Activated CD8-positive, alpha-beta memory T cell treated with anti-CD3 and anti-CD28 coated beads for 36 hours (primary cell): ENCODE measurements at regions not wholly inside any gene's neighbourhood (a gene's known extent, or its start where the extent isn't known, plus 50 kb on each side); places are given as distances from the start of the nearest gene placed in this dataset.

Experiments
- CTCF ChIA-PET: fragments of 350-600 bp; sonication (Branson Sonifier 250); formaldehyde crosslinking; loops from one replicate; lab custom pipeline; 2021; ENCODE audit warnings: antibody characterized with exemption; lab: Charles Lee
- POLR2A ChIA-PET: fragments of 350-600 bp; sonication (Branson Sonifier 250); formaldehyde crosslinking; loops from one replicate; lab custom pipeline; 2021; ENCODE audit warnings: antibody characterized with exemption; lab: Charles Lee

GRCh38 chr9:20030221-20030620, 241.4 kb upstream of the SLC24A2 start:
- CTCF ChIA-PET = no interaction called here
- POLR2A ChIA-PET = no interaction called here

GRCh38 chr9:20028849-20029231, 240.0 kb upstream of the SLC24A2 start:
- POLR2A ChIA-PET = no interaction called here

GRCh38 chr9:20028192-20028848, 239.5 kb upstream of the SLC24A2 start:
- ChIA-PET CTCF (no interaction called here), POLR2A (no interaction called here)

More at GRCh38 chr9:20028849-20029231, 240.0 kb upstream of the SLC24A2 start:
- CTCF ChIA-PET = no interaction called here

GRCh38 chr9:20023961-20024571, 235.2 kb upstream of the SLC24A2 start:
- POLR2A ChIA-PET = no interaction called here
- CTCF ChIA-PET = interaction anchor here (1.1 kb wide), 1 partner anchor 12 kb away, joined by 3 read pairs; no protein-coding TSS in a partner anchor

- POLR2A ChIA-PET = no interaction called here
- CTCF ChIA-PET = interaction anchor here (1.1 kb wide), 1 partner anchor 13 kb away, joined by 3 read pairs; no protein-coding TSS in a partner anchor
Measured at GRCh38 chr9:20023210-20023905, 234.5 kb upstream of the SLC24A2 start.

GRCh38 chr9:20022410-20022809, 233.6 kb upstream of the SLC24A2 start:
- ChIA-PET CTCF (no interaction called here), POLR2A (no interaction called here)

GRCh38 chr9:20016611-20017010, 227.8 kb upstream of the SLC24A2 start:
- POLR2A ChIA-PET = no interaction called here
- CTCF ChIA-PET = interaction anchor here (1.0 kb wide), 1 partner anchor 17 kb away, joined by 3 read pairs; no protein-coding TSS in a partner anchor

- ChIA-PET CTCF (interaction anchor here (1.0 kb wide), 1 partner anchor 16 kb away, joined by 3 read pairs; no protein-coding TSS in a partner anchor), POLR2A (no interaction called here)
Measured at GRCh38 chr9:20015427-20015931, 226.6 kb upstream of the SLC24A2 start.

GRCh38 chr9:20014168-20014567, 225.3 kb upstream of the SLC24A2 start:
- ChIA-PET POLR2A (no interaction called here), CTCF (no interaction called here)

- ChIA-PET CTCF (no interaction called here), POLR2A (no interaction called here)
Measured at GRCh38 chr9:20012232-20012631, 223.4 kb upstream of the SLC24A2 start.

GRCh38 chr9:20009606-20010005, 220.8 kb upstream of the SLC24A2 start:
- ChIA-PET POLR2A (no interaction called here), CTCF (interaction anchor here (0.7 kb wide), 1 partner anchor 11 kb away, joined by 4 read pairs; no protein-coding TSS in a partner anchor)

- CTCF ChIA-PET = no interaction called here
- POLR2A ChIA-PET = no interaction called here
Measured at GRCh38 chr9:20002011-20002410, 213.2 kb upstream of the SLC24A2 start.

- ChIA-PET CTCF (no interaction called here), POLR2A (no interaction called here)
Measured at GRCh38 chr9:20001058-20001457, 212.2 kb upstream of the SLC24A2 start.

GRCh38 chr9:19999491-20000057, 210.7 kb upstream of the SLC24A2 start:
- CTCF ChIA-PET = interaction anchor here (0.8 to 1.4 kb wide), 3 partner anchors 11 to 33 kb away, joined by 3 to 4 read pairs (median 3); no protein-coding TSS in a partner anchor
- POLR2A ChIA-PET = interaction anchor here (0.6 to 2.6 kb wide), 4 partner anchors 209 to 880 kb away, joined by 3 to 12 read pairs (median 8); partner anchors contain the start of gene MLLT3

GRCh38 chr9:19998823-19999455, 210.1 kb upstream of the SLC24A2 start:
- ChIA-PET CTCF (interaction anchor here (0.7 to 1.7 kb wide), 7 partner anchors 11 to 623 kb away, joined by 3 to 5 read pairs (median 3); partner anchors contain the start of gene MLLT3), POLR2A (interaction anchor here (1.2 to 2.6 kb wide), 3 partner anchors 210 to 623 kb away, joined by 4 to 12 read pairs (median 12); partner anchors contain the start of gene MLLT3)

- CTCF ChIA-PET = interaction anchor here (0.6 to 1.7 kb wide), 5 partner anchors 10 to 624 kb away, joined by 3 to 5 read pairs (median 4); partner anchors contain the start of gene MLLT3
- POLR2A ChIA-PET = interaction anchor here (2.6 kb wide), 1 partner anchor 211 kb away, joined by 12 read pairs; no protein-coding TSS in a partner anchor
Measured at GRCh38 chr9:19998153-19998552, 209.3 kb upstream of the SLC24A2 start.

- CTCF ChIA-PET = no interaction called here
Measured at GRCh38 chr9:19995619-19996018, 206.8 kb upstream of the SLC24A2 start.

GRCh38 chr9:19994296-19994695, 205.5 kb upstream of the SLC24A2 start:
- POLR2A ChIA-PET = no interaction called here

More at GRCh38 chr9:19995619-19996018, 206.8 kb upstream of the SLC24A2 start:
- POLR2A ChIA-PET = no interaction called here

GRCh38 chr9:19992556-19992955, 203.7 kb upstream of the SLC24A2 start:
- CTCF ChIA-PET = no interaction called here
- POLR2A ChIA-PET = no interaction called here

More at GRCh38 chr9:19994296-19994695, 205.5 kb upstream of the SLC24A2 start:
- CTCF ChIA-PET = no interaction called here
